ENCODE measurements at regions not wholly inside any gene's neighbourhood (a gene's known extent, or its start where the extent isn't known, plus 50 kb on each side); places are given as distances from the start of the nearest gene placed in this dataset.

GRCh38 chr1:4518621-4519020, 135.8 kb upstream of the AJAP1 start:
- no peak for DNase-seq

- no peak for DNase-seq
Observed at GRCh38 chr1:4519954-4520353, 134.5 kb upstream of the AJAP1 start.

- DNase-seq = no peak
Observed at GRCh38 chr1:4523551-4523950, 130.9 kb upstream of the AJAP1 start.

GRCh38 chr1:4526747-4527146, 127.7 kb upstream of the AJAP1 start:
- no peak for DNase-seq

GRCh38 chr1:4527819-4528218, 126.6 kb upstream of the AJAP1 start:
- DNase-seq = no peak

GRCh38 chr1:4528590-4528989, 125.8 kb upstream of the AJAP1 start:
- no peak for DNase-seq

GRCh38 chr1:4529446-4530165, 124.8 kb upstream of the AJAP1 start:
- no peak for DNase-seq

GRCh38 chr1:4530166-4530785, 124.1 kb upstream of the AJAP1 start:
- no peak for DNase-seq

- no peak for DNase-seq
Observed at GRCh38 chr1:4531842-4532241, 122.6 kb upstream of the AJAP1 start.

- DNase-seq = no peak
Observed at GRCh38 chr1:4532656-4533055, 121.8 kb upstream of the AJAP1 start.

GRCh38 chr1:4546911-4547310, 107.5 kb upstream of the AJAP1 start:
- no peak for DNase-seq

- peak; percentile 2 for DNase-seq
Observed at GRCh38 chr1:4549930-4550329, 104.5 kb upstream of the AJAP1 start.

- DNase-seq = no peak
Observed at GRCh38 chr1:4550941-4551340, 103.5 kb upstream of the AJAP1 start.

GRCh38 chr1:4551706-4552105, 102.7 kb upstream of the AJAP1 start:
- DNase-seq = no peak

- DNase-seq = no peak
Observed at GRCh38 chr1:4553761-4554160, 100.6 kb upstream of the AJAP1 start.

- no peak for DNase-seq
Observed at GRCh38 chr1:4554271-4554865, 100.0 kb upstream of the AJAP1 start.

- no peak for DNase-seq
Observed at GRCh38 chr1:4557949-4558348, 96.5 kb upstream of the AJAP1 start.

GRCh38 chr1:4561205-4561604, 93.2 kb upstream of the AJAP1 start:
- no peak for DNase-seq

GRCh38 chr1:4562321-4562720, 92.1 kb upstream of the AJAP1 start:
- DNase-seq = no peak

GRCh38 chr1:4563586-4563985, 90.8 kb upstream of the AJAP1 start:
- DNase-seq = no peak

GRCh38 chr1:4564051-4564450, 90.4 kb upstream of the AJAP1 start:
- no peak for DNase-seq

- no peak for DNase-seq
Observed at GRCh38 chr1:4565166-4565565, 89.2 kb upstream of the AJAP1 start.

GRCh38 chr1:4565801-4566449, 88.5 kb upstream of the AJAP1 start:
- no peak for DNase-seq
